ENCODE measurements at regions not wholly inside any gene's neighbourhood (a gene's known extent, or its start where the extent isn't known, plus 50 kb on each side); places are given as distances from the start of the nearest gene placed in this dataset.

DNA sequence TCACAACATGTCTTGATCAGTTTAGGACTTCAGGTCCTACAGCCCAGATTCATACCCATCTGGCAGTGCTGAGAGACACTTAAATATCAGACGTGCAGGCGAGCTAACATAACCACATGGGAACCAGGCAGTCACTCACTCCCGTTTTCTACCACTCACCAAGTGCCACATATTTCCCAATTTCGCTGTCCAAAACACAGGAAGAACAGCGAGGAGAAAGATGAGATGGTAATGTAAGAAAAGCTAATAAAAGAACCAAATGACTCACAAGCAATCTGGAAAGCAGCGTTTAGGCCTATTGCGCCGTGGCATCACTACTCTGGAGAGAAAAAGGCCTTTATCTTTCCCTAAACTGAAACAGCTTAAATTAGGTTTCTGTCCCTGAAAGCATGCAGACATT is 647.8 kb upstream of the SLC39A10 start:
- TF ChIP-seq, protein P1, sequence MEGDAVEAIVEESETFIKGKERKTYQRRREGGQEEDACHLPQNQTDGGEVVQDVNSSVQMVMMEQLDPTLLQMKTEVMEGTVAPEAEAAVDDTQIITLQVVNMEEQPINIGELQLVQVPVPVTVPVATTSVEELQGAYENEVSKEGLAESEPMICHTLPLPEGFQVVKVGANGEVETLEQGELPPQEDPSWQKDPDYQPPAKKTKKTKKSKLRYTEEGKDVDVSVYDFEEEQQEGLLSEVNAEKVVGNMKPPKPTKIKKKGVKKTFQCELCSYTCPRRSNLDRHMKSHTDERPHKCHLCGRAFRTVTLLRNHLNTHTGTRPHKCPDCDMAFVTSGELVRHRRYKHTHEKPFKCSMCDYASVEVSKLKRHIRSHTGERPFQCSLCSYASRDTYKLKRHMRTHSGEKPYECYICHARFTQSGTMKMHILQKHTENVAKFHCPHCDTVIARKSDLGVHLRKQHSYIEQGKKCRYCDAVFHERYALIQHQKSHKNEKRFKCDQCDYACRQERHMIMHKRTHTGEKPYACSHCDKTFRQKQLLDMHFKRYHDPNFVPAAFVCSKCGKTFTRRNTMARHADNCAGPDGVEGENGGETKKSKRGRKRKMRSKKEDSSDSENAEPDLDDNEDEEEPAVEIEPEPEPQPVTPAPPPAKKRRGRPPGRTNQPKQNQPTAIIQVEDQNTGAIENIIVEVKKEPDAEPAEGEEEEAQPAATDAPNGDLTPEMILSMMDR (IDR thresholded peaks at IDR 0.05 in 2 of 3, conservative IDR thresholded peaks at IDR 0.05 in 1 of 3; ENCODE audit: control insufficient read depth in 2 of 3, extremely low read depth in 1 of 3, insufficient read depth in 1 of 3, low read depth in 3 of 3, low read length in 3 of 3) = no peak
- TF ChIP-seq, protein P2, sequence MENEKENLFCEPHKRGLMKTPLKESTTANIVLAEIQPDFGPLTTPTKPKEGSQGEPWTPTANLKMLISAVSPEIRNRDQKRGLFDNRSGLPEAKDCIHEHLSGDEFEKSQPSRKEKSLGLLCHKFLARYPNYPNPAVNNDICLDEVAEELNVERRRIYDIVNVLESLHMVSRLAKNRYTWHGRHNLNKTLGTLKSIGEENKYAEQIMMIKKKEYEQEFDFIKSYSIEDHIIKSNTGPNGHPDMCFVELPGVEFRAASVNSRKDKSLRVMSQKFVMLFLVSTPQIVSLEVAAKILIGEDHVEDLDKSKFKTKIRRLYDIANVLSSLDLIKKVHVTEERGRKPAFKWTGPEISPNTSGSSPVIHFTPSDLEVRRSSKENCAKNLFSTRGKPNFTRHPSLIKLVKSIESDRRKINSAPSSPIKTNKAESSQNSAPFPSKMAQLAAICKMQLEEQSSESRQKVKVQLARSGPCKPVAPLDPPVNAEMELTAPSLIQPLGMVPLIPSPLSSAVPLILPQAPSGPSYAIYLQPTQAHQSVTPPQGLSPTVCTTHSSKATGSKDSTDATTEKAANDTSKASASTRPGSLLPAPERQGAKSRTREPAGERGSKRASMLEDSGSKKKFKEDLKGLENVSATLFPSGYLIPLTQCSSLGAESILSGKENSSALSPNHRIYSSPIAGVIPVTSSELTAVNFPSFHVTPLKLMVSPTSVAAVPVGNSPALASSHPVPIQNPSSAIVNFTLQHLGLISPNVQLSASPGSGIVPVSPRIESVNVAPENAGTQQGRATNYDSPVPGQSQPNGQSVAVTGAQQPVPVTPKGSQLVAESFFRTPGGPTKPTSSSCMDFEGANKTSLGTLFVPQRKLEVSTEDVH (IDR thresholded peaks at IDR 0.05; ENCODE audit: low read depth, partially characterized antibody) = no peak
- TF ChIP-seq SMC3 (IDR thresholded peaks at IDR 0.05; ENCODE audit: borderline replicate concordance, low read length) = no peak
- TF ChIP-seq SRF (IDR thresholded peaks at IDR 0.05; ENCODE audit: low read depth in 2 of 2, low read length in 2 of 2) = no peak
- no peak for TF ChIP-seq SUZ12 (IDR thresholded peaks at IDR 0.05; ENCODE audit: unreplicated experiment)
- TF ChIP-seq FOXK2 (IDR thresholded peaks at IDR 0.05) = no peak
- no peak for TF ChIP-seq EGR1 (IDR thresholded peaks at IDR 0.05; ENCODE audit: borderline replicate concordance in 1 of 2, low read depth in 2 of 2, low read length in 2 of 2)
- no peak for TF ChIP-seq ESRRA (IDR thresholded peaks at IDR 0.05; ENCODE audit: low read length)
- no peak for TF ChIP-seq SIN3A (IDR thresholded peaks at IDR 0.05; ENCODE audit: low read depth, low read length)
- no peak for TF ChIP-seq TCF12 (IDR thresholded peaks at IDR 0.05; ENCODE audit: low read depth, low read length)
- no peak for TF ChIP-seq POLR2A (IDR thresholded peaks at IDR 0.05; ENCODE audit: low read depth, low read length)
- no peak for TF ChIP-seq EED (IDR thresholded peaks at IDR 0.05; ENCODE audit: low read depth)
- no peak for TF ChIP-seq SP1 (IDR thresholded peaks at IDR 0.05; ENCODE audit: low read depth, low read length)
- TF ChIP-seq POLR2AphosphoS5 (IDR thresholded peaks at IDR 0.05; ENCODE audit: low read length) = no peak

All from GM12878 (cell line).